CD4-positive, alpha-beta T cell (primary cell): ENCODE measurements at regions not wholly inside any gene's neighbourhood (a gene's known extent, or its start where the extent isn't known, plus 50 kb on each side); places are given as distances from the start of the nearest gene placed in this dataset.

ENCODE experiments used
- ATAC-seq: fragments of 200-7000 bp; cut with Tn5 transposase; one replicate; pipeline ENCODE4 v1.10.0; 2022; ENCODE audit warnings: mild to moderate bottlenecking; ENCODE audit not compliant: poor library complexity
- CTCF ChIA-PET: fragments of 350-600 bp; sonication (Branson Sonifier 250); formaldehyde crosslinking; loops from one replicate; lab custom pipeline; 2021; ENCODE audit warnings: antibody characterized with exemption, inconsistent platforms; lab: Charles Lee
- POLR2A ChIA-PET: fragments of 350-600 bp; sonication (Branson Sonifier 250); formaldehyde crosslinking; loops from one replicate; lab custom pipeline; 2021; ENCODE audit warnings: antibody characterized with exemption, inconsistent platforms; lab: Charles Lee
- DNase-seq, 14 experiments: peaks; one replicate each; pipeline ENCODE4 v3.0.0-alpha.2; 2013 to 2020; ENCODE audit warnings: mixed read lengths in 2 of 14
- H3K27ac ChIP-seq, 2 donors: one replicate each; pipeline versions ENCODE4 v1.5.1 to v1.7.0; 2013; ENCODE audit warnings: low read length in 2 of 2, low read depth in 1 of 2, mild to moderate bottlenecking in 1 of 2
- H3K27me3 ChIP-seq, 2 experiments: 1 replicate in 1 of 2; 2 replicates in 1 of 2; pipeline versions ENCODE4 v1.6.1 to v1.7.0; 2013; ENCODE audit warnings: low read length in 2 of 2, control low read depth in 1 of 2, mild to moderate bottlenecking in 1 of 2, moderate library complexity in 1 of 2; ENCODE audit not compliant: insufficient read depth in 2 of 2, control insufficient read depth in 1 of 2
- H3K36me3 ChIP-seq: one replicate; pipeline ENCODE4 v1.6.1; 2013; ENCODE audit warnings: low read length, control low read depth; ENCODE audit not compliant: insufficient read depth
- H3K4me1 ChIP-seq: one replicate; pipeline ENCODE4 v1.6.1; 2013; ENCODE audit warnings: low read length, control low read depth; ENCODE audit not compliant: insufficient read depth
- H3K4me3 ChIP-seq: one replicate; pipeline ENCODE4 v1.5.1; 2013; ENCODE audit warnings: mild to moderate bottlenecking, low read length, moderate library complexity
- H3K9me3 ChIP-seq, 2 experiments: 1 replicate in 1 of 2; 2 replicates in 1 of 2; pipeline versions ENCODE4 v1.6.1 to v1.7.0; 2013; ENCODE audit warnings: low read length in 2 of 2, mild to moderate bottlenecking in 2 of 2, control low read depth in 1 of 2, moderate library complexity in 1 of 2; ENCODE audit not compliant: control insufficient read depth in 1 of 2, insufficient read depth in 1 of 2
- H3K27ac Mint-ChIP-seq: one replicate; pipeline ENCODE4 v1.8.0; 2020; ENCODE audit warnings: mixed read lengths
- H3K27me3 Mint-ChIP-seq: one replicate; pipeline ENCODE4 v1.8.0; 2021; ENCODE audit warnings: mixed read lengths
- H3K36me3 Mint-ChIP-seq: one replicate; pipeline ENCODE4 v1.8.0; 2021; ENCODE audit warnings: low read depth, mixed read lengths
- H3K4me1 Mint-ChIP-seq: one replicate; pipeline ENCODE4 v1.8.0; 2021; ENCODE audit warnings: low read depth, mixed read lengths
- H3K4me3 Mint-ChIP-seq: one replicate; pipeline ENCODE4 v1.8.0; 2020; ENCODE audit warnings: mild to moderate bottlenecking, mixed read lengths
- H3K9me3 Mint-ChIP-seq: one replicate; pipeline ENCODE4 v1.8.0; 2020; ENCODE audit warnings: mixed read lengths
- CTCF ChIP-seq: fragments of 200-600 bp; IDR thresholded peaks from one replicate; pipeline ENCODE4 v1.8.0; 2022; ENCODE audit warnings: antibody characterized with exemption, mild to moderate bottlenecking
- intact Hi-C, 2 experiments: fragments of 100-400 bp; cut with DNase I in 1 of 2; cut with micrococcal nuclease in 1 of 2; formaldehyde crosslinking; loops; one replicate each; pipeline versions ENCODE4 v1.15.1 to v1.9.0; 2023 to 2025; cut with DNase I, micrococcal nuclease

- H3K9me3 ChIP-seq = no peaks in the 10 kb centered on the region
- POLR2A ChIA-PET = no interaction called here
- H3K4me1 ChIP-seq = peaks cover 5% of the 10 kb centered on the region
- Mint-ChIP-seq H3K9me3 (no peaks in the 10 kb centered on the region), H3K4me3 (no peak overlapping the region), H3K27ac (no peak overlapping the region), H3K4me1 (peaks cover 13% of the 10 kb centered on the region), H3K27me3 (peaks cover 40% of the 10 kb centered on the region), H3K36me3 (peaks cover 4% of the 10 kb centered on the region)
- DNase-seq (no peak), ATAC-seq (no peak)
- CTCF ChIA-PET = no interaction called here
- no peak for TF ChIP-seq CTCF
- H3K27ac ChIP-seq = no peak overlapping the region
- intact Hi-C loops = no loop called here
- peaks cover 0 to 5% of the 10 kb centered on the region in 2 experiments for H3K27me3 ChIP-seq
- H3K4me3 ChIP-seq = no peak overlapping the region
- H3K36me3 ChIP-seq = no peaks in the 10 kb centered on the region
Observed at GRCh38 chr3:115517457-115518050, 105.8 kb upstream of the GAP43 start.

GRCh38 chr3:115518100-115518852 lies 105.0 kb upstream of the GAP43 start:
- Histone ChIP-seq H3K4me1 (peaks cover 3% of the 10 kb centered on the region), H3K36me3 (no peaks in the 10 kb centered on the region), H3K27ac (no peak overlapping the region), H3K27me3 (no peaks in the 10 kb centered on the region), H3K4me3 (no peak overlapping the region), H3K9me3 (no peaks in the 10 kb centered on the region)
- H3K36me3 Mint-ChIP-seq = no peaks in the 10 kb centered on the region
- ATAC-seq (no peak), DNase-seq (no peak)
- no peak overlapping the region for H3K27ac Mint-ChIP-seq
- intact Hi-C loops = no loop called here
- ChIA-PET POLR2A (no interaction called here), CTCF (no interaction called here)
- no peak overlapping the region for H3K4me3 Mint-ChIP-seq
- no peak for TF ChIP-seq CTCF
- H3K4me1 Mint-ChIP-seq = peaks cover 6% of the 10 kb centered on the region
- H3K27me3 Mint-ChIP-seq = peaks cover 32% of the 10 kb centered on the region
- no peaks in the 10 kb centered on the region for H3K9me3 Mint-ChIP-seq

GRCh38 chr3:115520241-115520640 lies 103.1 kb upstream of the GAP43 start:
- Mint-ChIP-seq H3K9me3 (no peaks in the 10 kb centered on the region), H3K4me1 (no peaks in the 10 kb centered on the region), H3K27ac (no peak overlapping the region), H3K27me3 (peaks cover 17% of the 10 kb centered on the region), H3K36me3 (no peaks in the 10 kb centered on the region), H3K4me3 (no peak overlapping the region)
- no peaks in the 10 kb centered on the region for H3K27me3 ChIP-seq
- H3K36me3 ChIP-seq = no peaks in the 10 kb centered on the region
- ATAC-seq (no peak), DNase-seq (no peak)
- no peaks in the 10 kb centered on the region for H3K9me3 ChIP-seq
- ChIA-PET CTCF (no interaction called here), POLR2A (no interaction called here)
- H3K4me1 ChIP-seq = no peaks in the 10 kb centered on the region
- H3K4me3 ChIP-seq = no peak overlapping the region
- no peak for TF ChIP-seq CTCF
- intact Hi-C loops = no loop called here
- H3K27ac ChIP-seq = no peak overlapping the region
